ENCODE measurements at regions not wholly inside any gene's neighbourhood (a gene's known extent, or its start where the extent isn't known, plus 50 kb on each side); places are given as distances from the start of the nearest gene placed in this dataset.

DNA sequence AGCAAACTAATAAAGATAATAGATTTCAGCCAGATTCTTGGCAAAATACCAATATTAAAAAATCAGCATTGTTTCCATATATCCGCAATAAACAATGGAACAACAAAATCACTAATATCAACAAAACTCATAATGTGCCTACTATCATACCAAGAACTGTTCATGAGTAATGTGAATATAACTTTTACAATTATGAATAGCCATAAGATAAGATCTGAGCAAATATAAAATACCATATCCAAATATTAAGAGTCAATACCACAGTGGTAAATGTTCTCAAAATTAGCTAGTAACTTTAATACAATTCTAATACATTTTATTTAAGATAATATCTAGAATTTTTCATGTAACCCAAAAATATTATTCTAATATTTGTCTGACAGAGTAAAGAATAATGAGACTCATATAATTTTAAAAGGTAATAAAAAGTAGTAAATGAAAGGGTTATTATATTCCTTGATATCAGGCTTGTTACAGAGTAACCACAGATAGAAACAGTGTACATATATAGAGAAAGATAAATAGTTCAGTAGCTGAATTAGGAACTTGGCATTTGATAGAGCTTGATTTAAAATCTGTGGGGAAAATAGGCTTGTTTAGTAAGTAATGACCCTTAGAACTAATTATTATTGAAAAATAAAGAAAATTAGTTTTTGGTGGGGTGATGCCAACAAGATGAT is 2126.6 kb downstream of the MRPL39 start:
- TF ChIP-seq, protein P1, sequence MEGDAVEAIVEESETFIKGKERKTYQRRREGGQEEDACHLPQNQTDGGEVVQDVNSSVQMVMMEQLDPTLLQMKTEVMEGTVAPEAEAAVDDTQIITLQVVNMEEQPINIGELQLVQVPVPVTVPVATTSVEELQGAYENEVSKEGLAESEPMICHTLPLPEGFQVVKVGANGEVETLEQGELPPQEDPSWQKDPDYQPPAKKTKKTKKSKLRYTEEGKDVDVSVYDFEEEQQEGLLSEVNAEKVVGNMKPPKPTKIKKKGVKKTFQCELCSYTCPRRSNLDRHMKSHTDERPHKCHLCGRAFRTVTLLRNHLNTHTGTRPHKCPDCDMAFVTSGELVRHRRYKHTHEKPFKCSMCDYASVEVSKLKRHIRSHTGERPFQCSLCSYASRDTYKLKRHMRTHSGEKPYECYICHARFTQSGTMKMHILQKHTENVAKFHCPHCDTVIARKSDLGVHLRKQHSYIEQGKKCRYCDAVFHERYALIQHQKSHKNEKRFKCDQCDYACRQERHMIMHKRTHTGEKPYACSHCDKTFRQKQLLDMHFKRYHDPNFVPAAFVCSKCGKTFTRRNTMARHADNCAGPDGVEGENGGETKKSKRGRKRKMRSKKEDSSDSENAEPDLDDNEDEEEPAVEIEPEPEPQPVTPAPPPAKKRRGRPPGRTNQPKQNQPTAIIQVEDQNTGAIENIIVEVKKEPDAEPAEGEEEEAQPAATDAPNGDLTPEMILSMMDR (IDR thresholded peaks at IDR 0.05), result no peak
- no peak for TF ChIP-seq POLR2A (IDR thresholded peaks at IDR 0.05)
